ENCODE measurements at regions not wholly inside any gene's neighbourhood (a gene's known extent, or its start where the extent isn't known, plus 50 kb on each side); places are given as distances from the start of the nearest gene placed in this dataset.

DNA sequence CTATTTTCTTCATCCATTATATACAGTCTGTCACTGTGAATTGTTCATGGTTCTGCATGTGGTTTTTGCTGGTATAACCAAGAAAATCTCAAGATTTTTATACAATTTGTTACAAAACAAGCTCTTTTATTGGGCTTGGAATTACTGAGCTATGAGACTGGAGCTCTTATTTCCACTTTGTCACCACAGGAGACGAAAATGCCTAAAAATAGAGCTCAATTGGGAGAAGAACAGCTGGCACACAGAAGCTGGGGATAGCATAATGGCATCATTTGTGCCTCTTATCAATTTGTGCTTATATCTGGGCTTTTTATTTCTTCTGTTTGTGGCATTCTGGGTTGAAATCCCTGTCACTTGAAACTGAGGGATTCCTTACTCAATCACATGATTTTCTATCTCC is 219.1 kb downstream of the CALCRL start:
- Histone ChIP-seq H4K20me1 (ENCODE audit: control insufficient read depth, insufficient read depth, insufficient read length) (no peaks in the 10 kb centered on the region), H3K23ac (ENCODE audit: insufficient read length, low read depth, low read length) (no peak overlapping the region), H3T11ph (ENCODE audit: low read length) (no peak overlapping the region), H3K27ac (ENCODE audit: insufficient read length, low read depth, low read length) (no peak overlapping the region), H4K8ac (replicated peaks; ENCODE audit: insufficient read length, low read depth, low read length) (no peak overlapping the region), H2BK12ac (ENCODE audit: insufficient read length, low read depth, low read length) (no peak overlapping the region), H3K79me2 (ENCODE audit: insufficient read depth, low read length) (no peaks in the 10 kb centered on the region), H3K4me2 (ENCODE audit: insufficient read depth, insufficient read length, low read length) (no peak overlapping the region), H3K18ac (ENCODE audit: insufficient read length, low read depth, low read length) (no peak overlapping the region), H4K5ac (ENCODE audit: insufficient read length, low read depth, low read length) (no peak overlapping the region), H2AK5ac (ENCODE audit: insufficient read length, low read length) (no peak overlapping the region), H2BK5ac (ENCODE audit: insufficient read length, low read length) (no peak overlapping the region), H3K56ac (ENCODE audit: insufficient read length, low read depth, low read length) (no peak overlapping the region), H2BK20ac (ENCODE audit: low read depth, low read length, poor library complexity, severe bottlenecking) (no peak overlapping the region), H3K9ac (ENCODE audit: extremely low read depth, insufficient read length, low read length) (no peak overlapping the region), H3K14ac (ENCODE audit: insufficient read depth, low read length) (no peak overlapping the region), H2BK15ac (ENCODE audit: low read depth, low read length) (no peak overlapping the region), H3K9me3 (ENCODE audit: control insufficient read depth, low read depth, low read length) (no peaks in the 10 kb centered on the region), H3K4me1 (ENCODE audit: insufficient read depth, low read length) (peaks cover 2% of the 10 kb centered on the region), H2AFZ (ENCODE audit: low read length) (no peak overlapping the region), H2BK120ac (ENCODE audit: low read depth, low read length, poor library complexity, severe bottlenecking) (no peak overlapping the region), H3K4ac (ENCODE audit: low read depth, low read length) (no peak overlapping the region), H4K91ac (ENCODE audit: insufficient read length, low read depth, low read length) (no peak overlapping the region), H3K79me1 (ENCODE audit: insufficient read depth, low read depth, low read length, poor library complexity, severe bottlenecking) (no peaks in the 10 kb centered on the region), H3K23me2 (ENCODE audit: insufficient read length, low read depth, low read length, poor library complexity, severe bottlenecking) (no peaks in the 10 kb centered on the region), H3K27me3 (ENCODE audit: insufficient read depth, low read length) (no peaks in the 10 kb centered on the region)
- no peak for TF ChIP-seq CTCF (conservative IDR thresholded peaks at IDR 0.05)
- Mint-ChIP-seq H3K27ac (no peak overlapping the region), H3K36me3 (ENCODE audit: insufficient read depth in 1 of 3, low read depth in 3 of 3) (peaks cover 0 to 32% (median 25%) of the 10 kb centered on the region in 3 experiments; a peak in 6 of 7 replicates), H3K4me3 (no peak overlapping the region), H3K4me1 (peaks cover 42 to 45% of the 10 kb centered on the region in 2 experiments), H3K9me3 (peaks cover 24 to 33% of the 10 kb centered on the region in 2 experiments), H3K27me3 (ENCODE audit: low read depth) (no peaks in the 10 kb centered on the region)
- no CpG with 5 or more reads among the region's 1 CpG for WGBS (ENCODE audit: extremely low coverage, insufficient read length, low lambda C conversion rate)
- no peak for DNase-seq
